D721Med (cell line): ENCODE measurements at regions not wholly inside any gene's neighbourhood (a gene's known extent, or its start where the extent isn't known, plus 50 kb on each side); places are given as distances from the start of the nearest gene placed in this dataset.

Experiments used
- DNase-seq: peaks from one replicate; pipeline ENCODE4 v3.0.0; 2011; ENCODE audit warnings: low spot score; ENCODE audit not compliant: insufficient read length
- FAIRE-seq: peaks from 2 replicates; lab custom pipeline; 2011; peaks lifted over from hg19 to GRCh38; lab: Jason Lieb, UNC
- TF ChIP-seq, protein P1 (sequence below): IDR thresholded peaks from 2 replicates; pipeline ENCODE4 v1.5.1; 2012; ENCODE audit warnings: mild to moderate bottlenecking, control low read depth; ENCODE audit not compliant: insufficient read depth; ENCODE audit errors: missing control alignments

DNA sequence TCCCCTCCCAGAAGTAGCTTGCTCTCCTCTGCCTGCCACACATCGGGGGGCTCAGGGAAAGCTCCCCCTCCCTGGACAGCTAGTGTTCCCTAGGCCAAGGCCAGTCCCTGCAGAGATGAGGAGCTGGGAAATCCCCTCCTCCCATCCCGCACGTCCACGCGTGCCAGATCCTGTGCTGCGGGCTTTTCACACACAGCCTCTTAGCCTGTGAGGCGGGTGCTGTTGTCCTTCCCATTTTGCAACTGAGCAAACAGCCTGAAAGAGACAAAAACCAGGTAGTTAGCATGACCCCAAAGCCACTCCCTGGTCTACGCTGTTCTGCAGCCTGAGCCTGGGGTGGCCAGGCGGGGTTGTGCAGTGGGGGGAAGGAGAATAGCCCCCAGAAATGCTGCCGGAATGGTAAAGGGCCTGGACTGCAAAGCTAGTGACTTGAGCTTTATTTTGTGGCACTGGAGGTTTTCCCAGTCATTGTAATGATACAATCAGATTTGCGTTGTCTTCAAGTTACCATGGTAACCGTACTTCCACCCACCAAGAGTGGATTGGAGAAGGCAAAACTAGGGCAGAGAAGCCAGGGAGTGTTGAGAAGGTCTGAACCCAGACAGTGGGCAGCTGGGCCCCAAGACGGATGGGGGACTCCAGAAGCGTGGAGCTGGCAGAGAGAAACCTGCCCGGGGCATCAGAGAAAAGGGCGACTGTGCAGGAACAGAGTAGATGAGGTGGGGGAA is 98.6 kb upstream of the KCTD7 start:
- TF ChIP-seq, protein P1, sequence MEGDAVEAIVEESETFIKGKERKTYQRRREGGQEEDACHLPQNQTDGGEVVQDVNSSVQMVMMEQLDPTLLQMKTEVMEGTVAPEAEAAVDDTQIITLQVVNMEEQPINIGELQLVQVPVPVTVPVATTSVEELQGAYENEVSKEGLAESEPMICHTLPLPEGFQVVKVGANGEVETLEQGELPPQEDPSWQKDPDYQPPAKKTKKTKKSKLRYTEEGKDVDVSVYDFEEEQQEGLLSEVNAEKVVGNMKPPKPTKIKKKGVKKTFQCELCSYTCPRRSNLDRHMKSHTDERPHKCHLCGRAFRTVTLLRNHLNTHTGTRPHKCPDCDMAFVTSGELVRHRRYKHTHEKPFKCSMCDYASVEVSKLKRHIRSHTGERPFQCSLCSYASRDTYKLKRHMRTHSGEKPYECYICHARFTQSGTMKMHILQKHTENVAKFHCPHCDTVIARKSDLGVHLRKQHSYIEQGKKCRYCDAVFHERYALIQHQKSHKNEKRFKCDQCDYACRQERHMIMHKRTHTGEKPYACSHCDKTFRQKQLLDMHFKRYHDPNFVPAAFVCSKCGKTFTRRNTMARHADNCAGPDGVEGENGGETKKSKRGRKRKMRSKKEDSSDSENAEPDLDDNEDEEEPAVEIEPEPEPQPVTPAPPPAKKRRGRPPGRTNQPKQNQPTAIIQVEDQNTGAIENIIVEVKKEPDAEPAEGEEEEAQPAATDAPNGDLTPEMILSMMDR: no peak
- no peak for DNase-seq
- FAIRE-seq: no peak

DNA sequence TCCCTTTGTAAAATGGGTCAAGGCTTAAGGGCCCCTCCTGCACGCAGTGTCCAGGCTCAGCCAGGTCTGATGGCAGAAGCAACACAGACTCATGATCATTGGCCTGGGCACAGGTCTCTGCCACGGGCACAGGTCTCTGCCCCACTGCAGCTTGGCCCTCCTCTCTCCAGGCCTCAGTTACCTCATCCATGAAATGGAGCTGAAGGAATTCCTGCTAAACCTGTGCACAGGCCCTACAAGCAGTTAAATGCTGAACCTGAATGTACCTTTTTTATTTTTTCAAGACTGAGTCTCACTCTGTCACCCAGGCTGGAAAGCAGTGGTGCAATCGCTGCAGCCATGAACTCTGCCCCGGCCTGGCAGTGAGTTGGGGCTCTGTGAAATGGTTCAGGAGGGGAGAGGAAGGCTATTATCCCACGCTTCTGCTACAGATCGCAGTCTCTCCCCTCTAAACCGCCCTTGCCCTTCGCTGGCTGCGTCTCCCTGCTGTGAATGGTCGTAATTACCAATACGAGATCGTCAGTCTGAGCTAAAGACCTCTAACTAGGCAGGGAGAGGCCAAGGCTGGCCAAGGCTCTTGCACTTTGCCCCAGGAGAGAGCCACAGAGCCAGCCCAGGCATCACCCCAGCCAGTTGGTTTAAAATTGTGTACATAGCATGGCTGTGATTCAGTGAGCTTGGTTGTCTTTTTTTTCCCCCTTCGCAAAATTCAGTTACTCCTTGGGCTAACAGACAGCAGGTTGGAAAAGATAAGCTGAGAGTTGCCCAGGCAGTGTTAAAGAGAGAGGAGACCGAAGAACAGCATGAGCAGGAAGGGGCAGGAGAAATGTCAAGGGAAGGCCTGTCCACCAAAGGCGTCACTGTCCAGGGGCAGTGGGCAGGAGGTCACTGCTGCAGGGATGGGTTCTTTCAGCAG is 93.0 kb upstream of the KCTD7 start:
- DNase-seq (no peak), FAIRE-seq (no peak)
- TF ChIP-seq, protein P1: no peak

DNA sequence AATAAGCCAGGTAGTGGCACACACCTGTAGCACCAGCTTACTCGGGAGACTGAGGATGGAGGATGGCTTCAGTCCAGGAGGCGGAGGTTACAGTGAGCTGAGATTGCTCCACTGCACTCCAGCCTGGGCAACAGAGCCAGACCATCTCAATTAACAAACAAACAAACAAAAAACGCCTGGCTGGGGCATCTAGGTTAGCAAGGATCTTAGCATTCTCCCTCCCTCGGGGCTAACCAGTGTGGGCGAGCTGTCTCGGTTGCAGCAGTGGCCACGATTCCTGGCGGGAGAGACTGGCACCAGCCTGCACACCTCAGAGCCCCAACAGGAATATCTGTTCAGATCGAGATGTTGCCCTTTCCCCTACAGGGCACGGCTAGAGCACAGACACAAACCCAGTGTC is 91.3 kb upstream of the KCTD7 start:
- FAIRE-seq (no peak), DNase-seq (no peak)
- TF ChIP-seq, protein P1: no peak

DNA sequence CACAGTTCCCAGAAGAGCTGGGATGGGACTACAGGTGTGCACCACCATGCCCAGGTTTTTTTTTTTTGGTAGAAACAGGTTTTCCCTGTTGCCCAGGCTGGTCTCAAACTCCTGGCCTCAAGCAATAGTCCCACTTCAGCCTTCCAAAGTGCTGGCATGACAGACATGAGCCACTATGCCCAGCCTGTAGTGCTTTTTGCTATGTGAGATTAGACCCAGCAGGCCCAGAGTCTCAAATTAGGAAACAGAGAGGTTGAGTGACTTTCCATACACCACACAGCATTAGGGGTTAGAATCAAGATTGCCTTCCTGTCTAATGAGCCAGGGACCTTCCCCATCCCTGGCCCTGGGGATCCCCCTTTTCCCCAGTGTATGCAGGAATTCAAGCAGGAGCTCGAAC is 90.8 kb upstream of the KCTD7 start:
- FAIRE-seq (no peak), DNase-seq (no peak)
- TF ChIP-seq, protein P1: no peak

DNA sequence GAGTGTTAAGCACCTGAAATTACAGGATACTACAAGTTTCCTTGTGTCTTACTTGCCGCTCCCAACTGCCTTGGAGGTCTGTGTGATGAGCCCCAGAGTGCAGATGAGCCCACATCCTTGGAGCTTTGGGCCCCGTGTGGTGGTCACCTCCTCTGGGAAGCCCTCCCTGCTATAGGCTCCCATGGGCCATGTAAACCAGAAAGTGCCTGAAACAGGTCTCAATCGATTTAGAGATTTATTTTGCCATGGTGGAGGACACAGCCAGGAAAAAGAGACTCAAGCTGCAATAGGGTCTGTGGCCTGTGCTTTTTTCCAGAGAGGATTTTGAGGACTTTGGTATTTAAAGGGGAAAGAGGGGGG is 89.4 kb upstream of the KCTD7 start:
- TF ChIP-seq, protein P1: no peak
- FAIRE-seq (no peak), DNase-seq (no peak)

DNA sequence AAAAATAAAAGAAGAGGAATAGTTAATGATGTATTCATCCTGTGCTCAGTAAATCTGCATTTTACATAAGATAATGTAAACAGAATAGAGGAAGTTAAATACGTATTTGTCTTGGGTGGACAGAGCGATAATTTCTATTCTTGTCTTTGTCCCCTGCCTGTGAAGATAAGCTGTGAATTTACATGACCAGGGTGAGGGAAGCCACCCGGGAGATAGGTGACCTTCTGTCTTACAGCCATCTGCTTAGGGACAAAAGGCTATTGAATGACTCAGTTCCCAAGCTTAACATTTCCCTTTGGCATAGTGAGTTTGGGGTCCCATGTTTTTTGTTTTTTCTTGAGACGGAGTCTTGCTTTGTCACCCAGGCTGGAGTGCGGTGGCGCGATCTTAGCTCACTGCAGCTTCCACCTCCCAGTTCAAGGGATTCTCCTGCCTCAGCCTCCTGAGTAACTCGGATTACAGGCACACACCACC is 88.7 kb upstream of the KCTD7 start:
- TF ChIP-seq, protein P1: no peak
- FAIRE-seq (no peak), DNase-seq (no peak)
